Heart right ventricle (tissue), 16 donors: ENCODE measurements at regions not wholly inside any gene's neighbourhood (a gene's known extent, or its start where the extent isn't known, plus 50 kb on each side); places are given as distances from the start of the nearest gene placed in this dataset.

Experiments
- ATAC-seq, 8 donors: fragments of 200-7000 bp; cut with Tn5 transposase; one replicate each; pipeline ENCODE4 v1.9.1; 2020; ENCODE audit warnings: mild to moderate bottlenecking in 8 of 8, moderate library complexity in 8 of 8, moderate number of reproducible peaks in 1 of 8
- DNase-seq, 2 donors: peaks; one replicate each; pipeline ENCODE4 v3.0.0-alpha.2; 2020
- H3K27ac ChIP-seq, 10 donors: fragments of 200-600 bp; sonication (generic) in 2 of 10; one replicate each; pipeline versions ENCODE4 v1.5.0 to v1.8.0; 2020 to 2022; ENCODE audit warnings: mild to moderate bottlenecking in 3 of 10
- H3K27me3 ChIP-seq, 7 donors: fragments of 200-600 bp; one replicate each; pipeline ENCODE4 v1.8.0; 2021 to 2022; ENCODE audit warnings: mild to moderate bottlenecking in 2 of 7
- H3K36me3 ChIP-seq, 9 donors: fragments of 200-600 bp; sonication (generic) in 1 of 9; one replicate each; pipeline versions ENCODE4 v1.5.0 to v1.8.0; 2020 to 2022; ENCODE audit warnings: mild to moderate bottlenecking in 2 of 9
- H3K4me1 ChIP-seq, 9 donors: fragments of 200-600 bp; sonication (generic) in 1 of 9; one replicate each; pipeline versions ENCODE4 v1.5.0 to v1.8.0; 2020 to 2022; ENCODE audit warnings: mild to moderate bottlenecking in 4 of 9
- H3K4me3 ChIP-seq, 10 donors: fragments of 200-600 bp; sonication (generic) in 2 of 10; one replicate each; pipeline versions ENCODE4 v1.5.0 to v1.8.0; 2020 to 2022; ENCODE audit warnings: mild to moderate bottlenecking in 7 of 10, moderate library complexity in 2 of 10
- H3K9me3 ChIP-seq, 11 donors: fragments of 200-600 bp in 10 of 11; sonication (generic) in 2 of 11; one replicate each; pipeline versions ENCODE4 v1.5.0 to v1.8.0; 2013 to 2022; ENCODE audit warnings: mild to moderate bottlenecking in 2 of 11, control low read depth in 1 of 11, moderate library complexity in 1 of 11
- CTCF ChIP-seq, 9 donors: fragments of 200-600 bp; sonication (generic) in 2 of 9; IDR thresholded peaks; one replicate each; pipeline versions ENCODE4 v1.5.0 to v1.8.0; 2021 to 2022; ENCODE audit warnings: antibody characterized with exemption in 9 of 9, mild to moderate bottlenecking in 5 of 9, moderate library complexity in 1 of 9
- WGBS, 2 donors: extraction: QIAGEN DNeasy Blood & Tissue Kit; methylation state at CpG; one replicate each; pipeline ENCODE4 v1.1.7; 2013; ENCODE audit warnings: inconsistent platforms in 1 of 2; 5-methylcytosine and 5-hydroxymethylcytosine counted together
- intact Hi-C, 10 donors: fragments of 100-400 bp; cut with DNase I; formaldehyde crosslinking; loops; one replicate each; pipeline versions ENCODE4 v1.11.1 to v1.14.2; 2022
- donor health status: Arrhythmogenic right ventricular cardiomyopathy.
- donor health status: ischemic (EF 13 %, LVEDD 7.1; RV severe dilation, severe dysfunction).
- donor health status: healthy with polysubstance abuse.
- donor health status: DM: no; HTN: yes; CAD: no.
- donor health status: DM: no; HTN: no; CAD: no.
- donor health status: ischemic (EF 25% LVEDD 6.9; RV normal size, moderate dysfunction).
- donor health status: ischemic (EF 25% LVEDD 5.7; RV mildly dilated, moderate dysfunction).
- donor health status: healthy.
- donor health status: DM: yes; HTN: yes; CAD: no.
- donor health status: Ischemic cardiomyopathy.
- donor health status: ischemic (EF 35%, LVEDD 5.7; RV mildly dilated, moderate dysfunction).
- donor health status: nonischemic (EF 11% LVEDD 7.7; RV severe dilation, severe dysfunction).
- donor health status: DM: yes; HTN: yes; CAD: no.
- donor health status: PGD.
- donor health status: ischemic (EF 29% LVEDD 5.4; RV normal size, mild dysfunction).
- donor health status: nonischemic (EF 23%, LVEDD 6.1; RV moderate dilation, normal function).

- peaks cover 0 to 5% (median 0%) of the 10 kb centered on the region in 11 donors for H3K9me3 ChIP-seq
- H3K4me3 ChIP-seq: no peak overlapping the region
- no peaks in the 10 kb centered on the region for H3K27me3 ChIP-seq
- H3K27ac ChIP-seq: no peak overlapping the region
- intact Hi-C loops: no loop called here
- TF ChIP-seq CTCF (IDR thresholded peaks at IDR 0.05): no peak
- WGBS, 2 donors: 39 to 45% methylated on average over 2 of the region's 2 CpGs
- no peak for ATAC-seq
- H3K4me1 ChIP-seq: no peaks in the 10 kb centered on the region
- DNase-seq: no peak
- H3K36me3 ChIP-seq: no peaks in the 10 kb centered on the region
Measured at GRCh38 chr10:9505546-9505945, 1451.1 kb downstream of the GATA3 start.

- Histone ChIP-seq H3K9me3 (peaks cover 0 to 5% (median 0%) of the 10 kb centered on the region in 11 donors), H3K4me3 (no peak overlapping the region), H3K4me1 (no peaks in the 10 kb centered on the region), H3K36me3 (no peaks in the 10 kb centered on the region), H3K27ac (no peak overlapping the region), H3K27me3 (no peaks in the 10 kb centered on the region)
- TF ChIP-seq CTCF (IDR thresholded peaks at IDR 0.05): no peak
- whole genome bisulfite sequencing, 2 donors: 50 to 53% methylated on average over 2 of the region's 2 CpGs
- intact Hi-C loops: no loop called here
- ATAC-seq (no peak), DNase-seq (no peak)
Measured at GRCh38 chr10:9508606-9509005, 1454.1 kb downstream of the GATA3 start.

- peaks cover 0 to 5% (median 0%) of the 10 kb centered on the region in 11 donors for H3K9me3 ChIP-seq
- no peak for TF ChIP-seq CTCF (IDR thresholded peaks at IDR 0.05)
- no peaks in the 10 kb centered on the region for H3K36me3 ChIP-seq
- no peak overlapping the region for H3K4me3 ChIP-seq
- ATAC-seq: no peak
- H3K4me1 ChIP-seq: no peaks in the 10 kb centered on the region
- 71 to 75% methylated on average over 3 of the region's 3 CpGs for WGBS, 2 donors
- DNase-seq: no peak
- intact Hi-C loops: no loop called here
- H3K27ac ChIP-seq: no peak overlapping the region
- H3K27me3 ChIP-seq: no peaks in the 10 kb centered on the region
Measured at GRCh38 chr10:9510626-9511025, 1456.1 kb downstream of the GATA3 start.

GRCh38 chr10:9515922-9516321, 1461.4 kb downstream of the GATA3 start:
- no peak for ATAC-seq
- no peaks in the 10 kb centered on the region for H3K27me3 ChIP-seq

More at GRCh38 chr10:9515922-9516321, 1461.4 kb downstream of the GATA3 start:
- Histone ChIP-seq H3K27ac (no peak overlapping the region), H3K9me3 (no peaks in the 10 kb centered on the region), H3K4me1 (no peaks in the 10 kb centered on the region), H3K4me3 (no peak overlapping the region), H3K36me3 (no peaks in the 10 kb centered on the region)
- DNase-seq: no peak
- WGBS, 2 donors: 51 to 70% methylated on average over 6 of the region's 6 CpGs
- TF ChIP-seq CTCF (IDR thresholded peaks at IDR 0.05): no peak
- intact Hi-C loops: no loop called here
